Small intestine (tissue), 7 donors: ENCODE measurements at regions not wholly inside any gene's neighbourhood (a gene's known extent, or its start where the extent isn't known, plus 50 kb on each side); places are given as distances from the start of the nearest gene placed in this dataset.
A peak's percentile ranks its signal among the peaks of the same experiment; 100 is the strongest.

ENCODE experiments used
- DNase-seq, 2 donors: peaks; one replicate each; pipeline versions ENCODE4 v3.0.0 to v3.0.0-alpha.2; 2013
- FAIRE-seq: peaks from 2 replicates; lab custom pipeline; 2012; peaks lifted over from hg19 to GRCh38; lab: Jason Lieb, UNC
- H3K27ac ChIP-seq, 3 donors: one replicate each; pipeline ENCODE4 v1.5.1; 2013; ENCODE audit warnings: low read length in 2 of 3, mild to moderate bottlenecking in 2 of 3, control low read depth in 1 of 3, inconsistent platforms in 1 of 3, low read depth in 1 of 3, moderate library complexity in 1 of 3
- H3K27me3 ChIP-seq, 3 donors: one replicate each; pipeline ENCODE4 v1.6.1; 2013; ENCODE audit warnings: low read length in 3 of 3, inconsistent platforms in 1 of 3; ENCODE audit not compliant: control insufficient read depth in 3 of 3, insufficient read depth in 3 of 3
- H3K36me3 ChIP-seq, 3 donors: one replicate each; pipeline ENCODE4 v1.6.1; 2013; ENCODE audit warnings: low read length in 3 of 3, inconsistent platforms in 1 of 3, low read depth in 1 of 3, mild to moderate bottlenecking in 1 of 3, moderate library complexity in 1 of 3; ENCODE audit not compliant: control insufficient read depth in 3 of 3, insufficient read depth in 2 of 3
- H3K4me1 ChIP-seq, 3 donors: one replicate each; pipeline ENCODE4 v1.6.1; 2013; ENCODE audit warnings: low read length in 2 of 3, inconsistent platforms in 1 of 3, low read depth in 1 of 3, mild to moderate bottlenecking in 1 of 3, moderate library complexity in 1 of 3; ENCODE audit not compliant: control insufficient read depth in 3 of 3, insufficient read depth in 2 of 3
- H3K4me3 ChIP-seq, 3 donors: one replicate each; pipeline ENCODE4 v1.5.1; 2013; ENCODE audit warnings: low read length in 3 of 3, control low read depth in 1 of 3, inconsistent platforms in 1 of 3, low read depth in 1 of 3, mild to moderate bottlenecking in 1 of 3, moderate library complexity in 1 of 3
- H3K9me3 ChIP-seq, 2 donors: one replicate each; pipeline ENCODE4 v1.6.1; 2013; ENCODE audit warnings: low read depth in 1 of 2, low read length in 1 of 2; ENCODE audit not compliant: control insufficient read depth in 2 of 2, insufficient read depth in 1 of 2
- WGBS, 3 donors: extraction: QIAGEN DNeasy Blood & Tissue Kit; methylation state at CpG; one replicate each; pipeline ENCODE4 v1.1.7; 2013; 5-methylcytosine and 5-hydroxymethylcytosine counted together
- donor health status: healthy with polysubstance abuse.
- donor health status: control.
- donor health status: control.
- donor health status: Bipolar disorder and iron deficiency.
- donor health status: healthy.

DNA sequence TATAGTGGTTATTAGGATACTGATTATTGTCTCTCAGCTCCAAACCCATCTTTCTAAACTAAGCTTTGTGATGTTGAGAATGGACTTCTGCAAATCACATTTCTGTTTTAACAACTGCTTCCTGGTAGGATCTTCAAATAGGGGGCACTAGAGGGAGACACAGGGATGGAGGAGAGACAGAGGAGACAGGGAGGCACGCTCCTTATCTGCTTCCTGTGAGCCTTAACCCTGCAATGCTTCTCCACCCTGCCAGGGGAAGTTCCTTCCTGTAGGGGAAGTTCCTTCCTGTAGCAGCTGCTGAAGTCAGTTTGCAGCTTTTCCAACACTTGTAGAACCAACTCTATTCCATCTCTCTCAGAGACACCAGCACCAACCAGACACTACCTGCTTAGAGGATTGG, 847.2 kb downstream of the CCSER2 start:
- Histone ChIP-seq H3K36me3 (no peaks in the 10 kb centered on the region), H3K4me1 (no peaks in the 10 kb centered on the region), H3K4me3 (no peak overlapping the region), H3K9me3 (no peaks in the 10 kb centered on the region), H3K27ac (no peak overlapping the region), H3K27me3 (no peaks in the 10 kb centered on the region)
- WGBS, 3 donors = 7 to 13% (median 11%) methylated on average over 1 of the region's 1 CpG
- FAIRE-seq = no peak
- peak in 1 of 2 donors; percentile 3 for DNase-seq

- peaks cover 0 to 2% (median 0%) of the 10 kb centered on the region in 3 donors for H3K27me3 ChIP-seq
- H3K9me3 ChIP-seq = no peaks in the 10 kb centered on the region
- no peaks in the 10 kb centered on the region for H3K4me1 ChIP-seq
- no peaks in the 10 kb centered on the region for H3K36me3 ChIP-seq
- no peak overlapping the region for H3K4me3 ChIP-seq
- no peak overlapping the region for H3K27ac ChIP-seq
- FAIRE-seq (no peak), DNase-seq (no peak)
- WGBS, 3 donors = 86 to 95% (median 88%) methylated on average over 2 of the region's 2 CpGs
Observed at GRCh38 chr10:85177767-85178166, 849.4 kb downstream of the CCSER2 start.

DNA sequence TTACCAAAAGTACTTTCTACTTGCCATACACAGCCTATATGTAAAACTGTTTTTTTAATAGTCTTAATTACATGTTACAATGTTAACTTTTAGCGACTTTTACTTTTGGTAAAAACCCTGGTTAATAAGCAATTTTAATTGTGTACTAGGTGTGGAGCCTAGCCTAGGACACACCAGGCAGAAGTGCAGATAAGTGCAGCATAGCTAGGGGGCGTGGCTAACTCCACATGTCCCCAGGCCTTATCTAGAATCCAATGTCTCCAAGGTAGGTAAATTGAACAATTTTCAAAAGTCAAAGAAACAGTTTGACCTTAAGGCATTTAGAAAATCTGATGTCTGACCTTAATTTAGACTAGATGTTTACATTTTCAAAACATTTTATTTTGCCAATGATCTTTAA, 858.7 kb downstream of the CCSER2 start:
- FAIRE-seq (no peak), DNase-seq (peak; percentile 2 to 27)
- Histone ChIP-seq H3K4me1 (no peaks in the 10 kb centered on the region), H3K36me3 (no peaks in the 10 kb centered on the region), H3K27ac (no peak overlapping the region), H3K4me3 (no peak overlapping the region), H3K9me3 (no peaks in the 10 kb centered on the region), H3K27me3 (peaks cover 0 to 2% (median 0%) of the 10 kb centered on the region in 3 donors)
- 14 to 50% (median 31%) methylated on average over 2 of the region's 2 CpGs for WGBS, 3 donors

DNA sequence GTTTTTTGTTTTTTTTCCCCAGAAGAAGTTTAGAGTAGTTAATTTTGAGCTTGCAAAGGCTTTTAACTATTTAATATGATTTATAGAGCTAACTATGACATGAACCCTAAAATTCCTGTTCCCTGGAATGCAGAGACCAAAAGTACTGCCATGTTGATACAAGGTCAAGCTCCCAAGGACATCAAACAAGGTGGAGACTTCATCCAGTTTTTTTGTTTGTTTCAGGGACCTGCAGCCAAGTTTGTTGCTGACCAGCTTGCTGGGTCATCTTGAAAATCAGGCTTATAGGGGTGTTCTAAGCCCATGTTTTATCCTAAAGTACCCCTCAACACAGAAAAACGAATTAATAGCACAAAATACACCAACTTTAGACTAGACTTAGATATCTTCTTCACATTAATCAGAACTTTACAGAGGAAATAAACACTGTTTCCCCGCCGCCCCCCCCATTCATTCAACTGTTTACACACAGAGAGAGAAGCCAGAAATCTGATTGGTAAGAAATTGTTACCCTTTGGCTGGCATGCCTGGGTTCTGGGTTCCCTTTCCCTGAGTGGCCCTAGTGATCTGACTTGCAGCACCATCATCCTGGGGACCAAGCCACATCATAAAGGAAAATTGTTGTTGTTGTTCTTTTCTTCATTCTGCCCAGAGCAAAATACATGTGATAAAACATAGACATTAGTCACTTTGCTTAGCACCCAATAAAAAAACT, 860.5 kb downstream of the CCSER2 start:
- no peak for DNase-seq
- Histone ChIP-seq H3K4me1 (no peaks in the 10 kb centered on the region), H3K4me3 (no peak overlapping the region), H3K36me3 (no peaks in the 10 kb centered on the region), H3K9me3 (no peaks in the 10 kb centered on the region), H3K27me3 (no peaks in the 10 kb centered on the region), H3K27ac (no peak overlapping the region)
- no peak for FAIRE-seq
- WGBS, 3 donors = 30 to 71% (median 37%) methylated on average over 3 of the region's 3 CpGs

GRCh38 chr10:85193796-85194195, 865.4 kb downstream of the CCSER2 start:
- Histone ChIP-seq H3K27ac (no peak overlapping the region), H3K4me3 (no peak overlapping the region), H3K4me1 (no peaks in the 10 kb centered on the region), H3K9me3 (no peaks in the 10 kb centered on the region), H3K27me3 (no peaks in the 10 kb centered on the region), H3K36me3 (no peaks in the 10 kb centered on the region)
- DNase-seq (no peak), FAIRE-seq (no peak)
- WGBS, 3 donors = 10 to 44% (median 11%) methylated on average over 3 of the region's 3 CpGs

- Histone ChIP-seq H3K27me3 (no peaks in the 10 kb centered on the region), H3K4me1 (no peaks in the 10 kb centered on the region), H3K36me3 (no peaks in the 10 kb centered on the region), H3K4me3 (no peak overlapping the region), H3K9me3 (no peaks in the 10 kb centered on the region), H3K27ac (no peak overlapping the region)
- FAIRE-seq (no peak), DNase-seq (no peak)
- WGBS, 3 donors = 87 to 100% (median 87%) methylated on average over 1 of the region's 1 CpG
Observed at GRCh38 chr10:85194706-85195105, 866.3 kb downstream of the CCSER2 start.

DNA sequence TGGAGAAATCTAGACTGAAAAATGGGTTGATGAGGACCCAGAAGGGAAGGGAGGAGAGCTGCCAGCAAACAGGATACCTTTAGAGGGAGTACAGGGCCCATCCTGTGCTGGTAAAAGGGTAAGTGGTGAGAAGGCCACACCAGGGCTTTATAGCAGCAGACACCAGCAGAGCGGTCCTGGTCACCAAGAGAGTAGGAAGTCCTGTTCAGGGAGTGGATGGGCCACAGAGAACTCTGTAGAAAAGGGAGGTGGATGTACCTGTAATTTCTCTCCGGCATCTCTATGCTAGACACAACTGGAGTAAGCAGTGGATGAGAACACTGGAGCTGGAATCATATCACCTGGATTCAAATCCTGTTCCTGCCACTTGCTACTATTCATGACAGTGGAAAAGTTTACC, 867.2 kb downstream of the CCSER2 start:
- 48 to 88% (median 50%) methylated on average over 2 of the region's 2 CpGs for WGBS, 3 donors
- H3K4me3 ChIP-seq = no peak overlapping the region
- FAIRE-seq = no peak

GRCh38 chr10:85204814-85205213, 876.4 kb downstream of the CCSER2 start:
- no peak overlapping the region for H3K27ac ChIP-seq

More for the DNA sequence above, 867.2 kb downstream of the CCSER2 start:
- Histone ChIP-seq H3K36me3 (no peaks in the 10 kb centered on the region), H3K27ac (no peak overlapping the region), H3K9me3 (no peaks in the 10 kb centered on the region), H3K4me1 (no peaks in the 10 kb centered on the region), H3K27me3 (no peaks in the 10 kb centered on the region)
- no peak for DNase-seq

GRCh38 chr10:85212526-85212925, 884.1 kb downstream of the CCSER2 start:
- H3K27me3 ChIP-seq = no peaks in the 10 kb centered on the region
- 46 to 68% (median 52%) methylated on average over 1 of the region's 1 CpG for WGBS, 3 donors
- no peaks in the 10 kb centered on the region for H3K36me3 ChIP-seq
- H3K27ac ChIP-seq = no peak overlapping the region
- no peaks in the 10 kb centered on the region for H3K9me3 ChIP-seq
- DNase-seq = no peak
- H3K4me1 ChIP-seq = no peaks in the 10 kb centered on the region
- no peak for FAIRE-seq
- no peak overlapping the region for H3K4me3 ChIP-seq

More at GRCh38 chr10:85204814-85205213, 876.4 kb downstream of the CCSER2 start:
- H3K36me3 ChIP-seq = no peaks in the 10 kb centered on the region
- no peaks in the 10 kb centered on the region for H3K4me1 ChIP-seq
- WGBS, 3 donors = 63 to 72% (median 65%) methylated on average over 5 of the region's 5 CpGs
- no peak for DNase-seq
- no peaks in the 10 kb centered on the region for H3K9me3 ChIP-seq
- H3K4me3 ChIP-seq = no peak overlapping the region
- no peak for FAIRE-seq
- no peaks in the 10 kb centered on the region for H3K27me3 ChIP-seq
